Calu3 (cell line): ENCODE measurements at regions not wholly inside any gene's neighbourhood (a gene's known extent, or its start where the extent isn't known, plus 50 kb on each side); places are given as distances from the start of the nearest gene placed in this dataset.

Experiments used
- BruUV-seq: library from RNA; stranded (reverse); fragments of 400-500 nt; replicated peaks from 2 replicates; lab custom pipeline; 2021; lab: Mats Ljungman, UMichigan
- CTCF ChIA-PET: fragments of 300-600 bp; sonication (Branson Sonifier 250); formaldehyde crosslinking; loops from one replicate; lab custom pipeline; 2022; ENCODE audit warnings: antibody characterized with exemption; lab: Charles Lee
- DNase-seq: peaks from one replicate; pipeline ENCODE4 v3.0.0; 2022
- H3K27ac Mint-ChIP-seq: one replicate; pipeline ENCODE4 v1.8.0; 2022; ENCODE audit warnings: mixed read lengths; ENCODE audit not compliant: unreplicated experiment
- H3K27me3 Mint-ChIP-seq: one replicate; pipeline ENCODE4 v1.8.0; 2022; ENCODE audit warnings: mixed read lengths; ENCODE audit not compliant: unreplicated experiment
- H3K36me3 Mint-ChIP-seq: one replicate; pipeline ENCODE4 v1.8.0; 2022; ENCODE audit warnings: mild to moderate bottlenecking, moderate library complexity, mixed read lengths; ENCODE audit not compliant: insufficient read depth, unreplicated experiment
- H3K4me1 Mint-ChIP-seq: one replicate; pipeline ENCODE4 v1.8.0; 2022; ENCODE audit warnings: mild to moderate bottlenecking, low read depth, mixed read lengths; ENCODE audit not compliant: unreplicated experiment
- H3K4me3 Mint-ChIP-seq: one replicate; pipeline ENCODE4 v1.8.0; 2022; ENCODE audit warnings: mild to moderate bottlenecking, low read depth, moderate library complexity, mixed read lengths; ENCODE audit not compliant: unreplicated experiment
- H3K9me3 Mint-ChIP-seq: one replicate; pipeline ENCODE4 v1.8.0; 2022; ENCODE audit warnings: low read depth, mixed read lengths; ENCODE audit not compliant: unreplicated experiment
- intact Hi-C: fragments of 100-400 bp; cut with micrococcal nuclease; formaldehyde crosslinking; loops from one replicate; pipeline ENCODE4 v1.10.0; 2022; ENCODE audit not compliant: unreplicated experiment
- TF ChIP-seq, protein P1 (sequence below): fragments of 200-600 bp; IDR thresholded peaks from one replicate; pipeline ENCODE4 v1.8.0; 2022; ENCODE audit warnings: antibody characterized with exemption; ENCODE audit not compliant: unreplicated experiment

DNA sequence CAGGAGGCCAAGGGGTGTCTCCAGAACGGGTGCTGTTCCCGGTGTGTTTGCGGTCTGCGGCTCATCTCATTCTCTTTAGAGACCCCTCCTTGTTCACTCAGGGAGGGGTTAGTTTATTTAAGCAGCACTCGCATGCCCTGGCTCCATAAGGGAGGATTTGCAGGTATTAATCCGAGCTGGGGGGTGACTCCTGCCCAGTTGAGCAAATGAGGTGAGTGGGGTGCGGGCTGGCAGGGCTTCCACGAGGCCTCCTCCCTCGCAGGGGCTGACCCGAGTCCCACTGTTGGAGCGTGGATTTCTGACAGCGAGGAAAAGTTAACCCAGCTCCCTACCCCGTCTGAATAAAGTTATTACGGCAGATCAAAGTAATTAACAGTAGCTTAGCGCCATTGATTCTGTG, 371.8 kb upstream of the SALL3 start:
- Mint-ChIP-seq H3K27me3 (no peaks in the 10 kb centered on the region), H3K4me1 (no peaks in the 10 kb centered on the region), H3K36me3 (no peaks in the 10 kb centered on the region), H3K9me3 (peaks cover 15% of the 10 kb centered on the region), H3K4me3 (no peak overlapping the region), H3K27ac (no peak overlapping the region)
- TF ChIP-seq, protein P1, sequence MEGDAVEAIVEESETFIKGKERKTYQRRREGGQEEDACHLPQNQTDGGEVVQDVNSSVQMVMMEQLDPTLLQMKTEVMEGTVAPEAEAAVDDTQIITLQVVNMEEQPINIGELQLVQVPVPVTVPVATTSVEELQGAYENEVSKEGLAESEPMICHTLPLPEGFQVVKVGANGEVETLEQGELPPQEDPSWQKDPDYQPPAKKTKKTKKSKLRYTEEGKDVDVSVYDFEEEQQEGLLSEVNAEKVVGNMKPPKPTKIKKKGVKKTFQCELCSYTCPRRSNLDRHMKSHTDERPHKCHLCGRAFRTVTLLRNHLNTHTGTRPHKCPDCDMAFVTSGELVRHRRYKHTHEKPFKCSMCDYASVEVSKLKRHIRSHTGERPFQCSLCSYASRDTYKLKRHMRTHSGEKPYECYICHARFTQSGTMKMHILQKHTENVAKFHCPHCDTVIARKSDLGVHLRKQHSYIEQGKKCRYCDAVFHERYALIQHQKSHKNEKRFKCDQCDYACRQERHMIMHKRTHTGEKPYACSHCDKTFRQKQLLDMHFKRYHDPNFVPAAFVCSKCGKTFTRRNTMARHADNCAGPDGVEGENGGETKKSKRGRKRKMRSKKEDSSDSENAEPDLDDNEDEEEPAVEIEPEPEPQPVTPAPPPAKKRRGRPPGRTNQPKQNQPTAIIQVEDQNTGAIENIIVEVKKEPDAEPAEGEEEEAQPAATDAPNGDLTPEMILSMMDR = no peak
- BruUV-seq = no TSS peak
- CTCF ChIA-PET = no interaction called here
- intact Hi-C loops = no loop called here
- no peak for DNase-seq

DNA sequence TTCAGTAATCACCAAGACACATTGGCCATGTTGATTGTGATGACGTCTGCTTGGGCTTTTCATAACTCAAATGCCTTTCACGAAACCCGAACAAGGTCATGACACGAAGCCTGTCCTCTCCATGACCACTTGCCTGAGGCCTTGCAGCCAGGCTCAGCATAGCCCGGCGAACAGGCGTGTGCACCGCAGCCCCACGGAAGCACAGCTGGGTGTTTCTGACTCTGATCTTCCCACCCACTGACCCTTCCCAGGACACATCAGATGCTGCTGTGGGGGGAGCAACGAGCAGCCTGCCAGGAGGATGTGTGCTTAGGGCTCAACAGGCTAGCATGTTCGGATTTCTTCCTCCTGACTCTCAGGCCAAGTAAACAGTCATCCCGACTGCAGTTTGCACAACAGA, 369.4 kb upstream of the SALL3 start:
- Mint-ChIP-seq H3K27ac (no peak overlapping the region), H3K27me3 (no peaks in the 10 kb centered on the region), H3K4me1 (no peaks in the 10 kb centered on the region), H3K4me3 (no peak overlapping the region), H3K36me3 (no peaks in the 10 kb centered on the region), H3K9me3 (peaks cover 17% of the 10 kb centered on the region)
- intact Hi-C loops = no loop called here
- TF ChIP-seq, protein P1 = no peak
- CTCF ChIA-PET = no interaction called here
- no peak for DNase-seq
- no TSS peak for BruUV-seq

DNA sequence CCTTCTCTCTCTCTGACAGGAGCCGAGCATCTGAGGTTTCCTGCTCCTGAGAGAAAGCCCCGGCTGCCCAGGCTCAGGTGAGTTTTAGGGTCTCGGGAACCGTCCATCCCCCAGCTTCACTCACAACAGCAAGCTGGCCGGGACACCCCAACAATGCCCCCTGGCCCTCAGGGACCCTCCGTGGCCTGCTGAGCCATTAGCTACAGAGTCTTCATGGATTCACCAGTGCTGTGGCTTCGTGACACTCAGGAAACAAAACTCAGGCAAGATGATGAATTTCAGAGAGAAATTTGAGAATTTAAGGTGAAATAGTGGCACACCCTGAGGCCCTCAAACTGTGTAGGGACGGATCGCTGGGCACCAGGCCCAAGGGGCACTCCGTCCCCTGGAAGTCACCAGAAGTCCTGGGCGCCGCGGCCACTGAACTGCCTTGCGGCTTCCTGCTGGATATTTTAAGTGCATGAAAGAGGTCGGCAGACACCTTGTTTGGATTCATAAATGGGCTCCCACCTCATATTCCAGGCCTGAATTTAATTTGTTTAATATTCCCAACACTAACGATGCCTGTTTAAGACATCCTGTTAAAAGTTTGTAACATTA, 368.3 kb upstream of the SALL3 start:
- Mint-ChIP-seq H3K27me3 (no peaks in the 10 kb centered on the region), H3K27ac (no peak overlapping the region), H3K36me3 (no peaks in the 10 kb centered on the region), H3K4me1 (no peaks in the 10 kb centered on the region), H3K4me3 (no peak overlapping the region), H3K9me3 (peaks cover 10% of the 10 kb centered on the region)
- no TSS peak for BruUV-seq
- TF ChIP-seq, protein P1 = no peak
- CTCF ChIA-PET = interaction anchor here (0.8 kb wide), 1 partner anchor 10 kb away, joined by 4 read pairs; no protein-coding TSS in a partner anchor
- intact Hi-C loops = no loop called here
- DNase-seq = no peak

DNA sequence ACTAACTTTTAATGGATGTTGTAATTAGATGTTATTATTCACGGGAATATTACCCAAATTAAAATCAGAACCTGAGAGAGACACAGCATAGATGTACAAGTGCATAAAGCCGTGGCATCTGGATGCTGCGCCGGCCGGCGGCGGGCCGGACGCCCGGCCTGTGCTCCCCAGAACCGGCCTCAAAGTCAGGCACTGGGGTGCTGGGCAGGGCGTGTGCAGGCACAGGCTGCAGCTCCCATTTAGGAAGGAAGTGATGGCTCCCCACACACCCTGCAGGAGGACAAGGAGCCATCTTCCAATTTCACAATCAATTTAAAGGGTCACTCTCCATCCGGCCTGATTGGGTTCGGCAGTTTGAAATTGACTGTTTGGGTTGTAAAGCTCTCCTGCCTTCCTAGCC, 367.7 kb upstream of the SALL3 start:
- no peak overlapping the region for H3K4me3 Mint-ChIP-seq
- TF ChIP-seq, protein P1 = no peak
- BruUV-seq = no TSS peak

More for the DNA sequence above, 367.7 kb upstream of the SALL3 start:
- Mint-ChIP-seq H3K4me1 (no peaks in the 10 kb centered on the region), H3K27ac (no peak overlapping the region), H3K9me3 (peaks cover 10% of the 10 kb centered on the region), H3K27me3 (no peaks in the 10 kb centered on the region), H3K36me3 (no peaks in the 10 kb centered on the region)
- intact Hi-C loops = no loop called here
- CTCF ChIA-PET = interaction anchor here (0.8 kb wide), 1 partner anchor 11 kb away, joined by 4 read pairs; no protein-coding TSS in a partner anchor
- DNase-seq = no peak
